GM23338 (cell line): ENCODE measurements at regions not wholly inside any gene's neighbourhood (a gene's known extent, or its start where the extent isn't known, plus 50 kb on each side); places are given as distances from the start of the nearest gene placed in this dataset.

Experiments used
- ATAC-seq: fragments of 200-7000 bp; cut with Tn5 transposase; 3 replicates; pipeline ENCODE4 v1.9.1; 2020
- DNase-seq: peaks from one replicate; pipeline ENCODE4 v3.0.0-alpha.2; 2015; ENCODE audit warnings: low spot score
- H2AFZ ChIP-seq: fragments of 200-600 bp; sonication (generic); 2 replicates; pipeline ENCODE4 v1.8.0; 2016; ENCODE audit warnings: antibody characterized with exemption, mild to moderate bottlenecking, moderate library complexity
- H3F3A ChIP-seq: fragments of 200-600 bp; sonication (generic); replicated peaks from 2 replicates; pipeline ENCODE4 v1.8.0; 2017; ENCODE audit warnings: antibody characterized with exemption, mixed run types, low read depth
- H3K27ac ChIP-seq: fragments of 200-600 bp; sonication (generic); 2 replicates; pipeline ENCODE4 v1.6.1; 2016; ENCODE audit warnings: low read depth
- H3K27me3 ChIP-seq: fragments of 200-600 bp; sonication (generic); 2 replicates; pipeline ENCODE4 v1.8.0; 2016; ENCODE audit warnings: mild to moderate bottlenecking, mixed run types, moderate library complexity; ENCODE audit not compliant: insufficient read depth
- H3K36me3 ChIP-seq: fragments of 200-600 bp; sonication (generic); 2 replicates; pipeline ENCODE4 v1.8.0; 2016; ENCODE audit warnings: mild to moderate bottlenecking; ENCODE audit not compliant: insufficient read depth
- H3K4me1 ChIP-seq: fragments of 200-600 bp; sonication (generic); 2 replicates; pipeline ENCODE4 v1.8.0; 2016; ENCODE audit warnings: mild to moderate bottlenecking, moderate library complexity; ENCODE audit not compliant: insufficient read depth
- H3K4me2 ChIP-seq: fragments of 200-600 bp; sonication (generic); 2 replicates; pipeline ENCODE4 v1.7.1; 2017; ENCODE audit warnings: mixed run types
- H3K4me3 ChIP-seq: fragments of 200-600 bp; sonication (generic); 2 replicates; pipeline ENCODE4 v1.6.1; 2016; ENCODE audit warnings: mixed run types
- H3K79me2 ChIP-seq: fragments of 200-600 bp; sonication (generic); replicated peaks from 2 replicates; pipeline ENCODE4 v1.8.0; 2017; ENCODE audit warnings: mild to moderate bottlenecking; ENCODE audit not compliant: insufficient read depth
- H3K9me2 ChIP-seq: fragments of 200-600 bp; sonication (generic); 2 replicates; pipeline ENCODE4 v1.8.0; 2017; ENCODE audit not compliant: insufficient read depth
- H4K20me1 ChIP-seq: fragments of 200-600 bp; sonication (generic); replicated peaks from 2 replicates; pipeline ENCODE4 v1.8.0; 2017; ENCODE audit warnings: mild to moderate bottlenecking; ENCODE audit not compliant: insufficient read depth
- H3K27ac Mint-ChIP-seq: 2 replicates; pipeline ENCODE4 v1.8.0; 2020; ENCODE audit warnings: inconsistent platforms, mild to moderate bottlenecking, moderate library complexity, mixed read lengths
- H3K27me3 Mint-ChIP-seq: 3 replicates; pipeline ENCODE4 v1.8.0; 2022; ENCODE audit warnings: low read depth, mild to moderate bottlenecking, moderate library complexity, mixed read lengths, inconsistent platforms; ENCODE audit not compliant: insufficient read depth, poor library complexity
- H3K36me3 Mint-ChIP-seq: 3 replicates; pipeline ENCODE4 v1.8.0; 2021; ENCODE audit warnings: low read depth, mild to moderate bottlenecking, inconsistent platforms, moderate library complexity, mixed read lengths
- H3K4me1 Mint-ChIP-seq: 3 replicates; pipeline ENCODE4 v1.8.0; 2020; ENCODE audit warnings: mild to moderate bottlenecking, inconsistent platforms, mixed read lengths
- H3K4me3 Mint-ChIP-seq: 3 replicates; pipeline ENCODE4 v1.8.0; 2021; ENCODE audit warnings: moderate library complexity, mild to moderate bottlenecking, inconsistent platforms, mixed read lengths
- H3K9me3 Mint-ChIP-seq: 3 replicates; pipeline ENCODE4 v1.8.0; 2020; ENCODE audit warnings: moderate library complexity, mild to moderate bottlenecking, inconsistent platforms, mixed read lengths
- CREB1 ChIP-seq: fragments of 250-450 bp; sonication (Bioruptor Pico); IDR thresholded peaks from 2 replicates; pipeline ENCODE4 v1.5.0; 2020; ENCODE audit warnings: low read depth, mild to moderate bottlenecking, moderate library complexity
- CTCF ChIP-seq, 2 experiments: fragments of 200-600 bp in 1 of 2; sonication (generic) in 1 of 2; conservative IDR thresholded peaks; 2 replicates each; pipeline versions ENCODE4 v1.5.1 to v1.6.1; 2016 to 2017; ENCODE audit warnings: antibody characterized with exemption in 2 of 2, low read depth in 2 of 2, mild to moderate bottlenecking in 2 of 2, moderate library complexity in 1 of 2
- ETS1 ChIP-seq: IDR thresholded peaks from 2 replicates; pipeline ENCODE4 v1.6.1; 2016; ENCODE audit warnings: antibody characterized with exemption
- EZH2 ChIP-seq: fragments of 200-600 bp; sonication (generic); IDR thresholded peaks from one replicate; pipeline ENCODE4 v1.8.0; 2017; ENCODE audit warnings: antibody characterized with exemption, mild to moderate bottlenecking, low read depth; ENCODE audit not compliant: unreplicated experiment
- EZH2phosphoT487 ChIP-seq: fragments of 200-600 bp; sonication (generic); IDR thresholded peaks from one replicate; pipeline ENCODE4 v1.8.1; 2018; ENCODE audit warnings: antibody characterized with exemption; ENCODE audit not compliant: unreplicated experiment
- JUNB ChIP-seq: IDR thresholded peaks from one replicate; pipeline ENCODE4 v1.6.1; 2016; ENCODE audit warnings: antibody characterized with exemption; ENCODE audit not compliant: unreplicated experiment
- NANOG ChIP-seq: IDR thresholded peaks from 2 replicates; pipeline ENCODE4 v1.6.1; 2016; ENCODE audit warnings: antibody characterized with exemption, borderline replicate concordance
- POLR2AphosphoS5 ChIP-seq: IDR thresholded peaks from 2 replicates; pipeline ENCODE4 v1.6.1; 2016; ENCODE audit warnings: antibody characterized with exemption, low read depth
- REST ChIP-seq: IDR thresholded peaks from one replicate; pipeline ENCODE4 v1.6.1; 2018; ENCODE audit warnings: antibody characterized with exemption; ENCODE audit not compliant: unreplicated experiment
- STAT1 ChIP-seq: IDR thresholded peaks from one replicate; pipeline ENCODE4 v1.6.1; 2016; ENCODE audit warnings: antibody characterized with exemption; ENCODE audit not compliant: unreplicated experiment
- ZNF114 ChIP-seq: fragments of 250-450 bp; sonication (Bioruptor Pico); IDR thresholded peaks from 2 replicates; pipeline ENCODE4 v1.5.0; 2020; ENCODE audit warnings: mild to moderate bottlenecking, moderate library complexity
- ZNF331 ChIP-seq: fragments of 250-450 bp; sonication (Bioruptor Pico); IDR thresholded peaks from 2 replicates; pipeline ENCODE4 v1.5.0; 2020; ENCODE audit warnings: low read depth, mild to moderate bottlenecking, moderate library complexity
- ZNF462 ChIP-seq: fragments of 250-450 bp; sonication (Bioruptor Pico); IDR thresholded peaks from 2 replicates; pipeline ENCODE4 v1.5.0; 2020; ENCODE audit warnings: mild to moderate bottlenecking, moderate library complexity

GRCh38 chr20:60126975-60127374 is 168.8 kb downstream of the CDH26 start (continued):
- no peak for TF ChIP-seq JUNB

GRCh38 chr20:60131375-60131774 is 173.2 kb downstream of the CDH26 start:
- no peak for ATAC-seq
- H2AFZ ChIP-seq: no peak overlapping the region
- no peaks in the 10 kb centered on the region for H3K27me3 ChIP-seq
- no peak overlapping the region for H3K4me3 ChIP-seq
- no peak overlapping the region for H3K27ac Mint-ChIP-seq
- H3K4me3 Mint-ChIP-seq: no peak overlapping the region
- H3K9me3 Mint-ChIP-seq: no peaks in the 10 kb centered on the region
- H3K79me2 ChIP-seq: no peaks in the 10 kb centered on the region
- TF ChIP-seq ZNF462 (CRISPR knock-in tag) (no peak), CTCF (conservative IDR thresholded peaks at IDR 0.05; ENCODE audit: low read depth in 2 of 2) (no peak), REST (no peak), EZH2phosphoT487 (no peak), POLR2AphosphoS5 (no peak), ZNF114 (CRISPR knock-in tag) (no peak), ETS1 (no peak), STAT1 (no peak), EZH2 (no peak), CREB1 (CRISPR knock-in tag) (no peak), NANOG (no peak), ZNF331 (CRISPR knock-in tag) (no peak), JUNB (no peak)
- peaks cover 3% of the 10 kb centered on the region for H3K27me3 Mint-ChIP-seq
- H3K36me3 Mint-ChIP-seq: no peaks in the 10 kb centered on the region
- no peaks in the 10 kb centered on the region for H3K9me2 ChIP-seq
- no peaks in the 10 kb centered on the region for H3F3A ChIP-seq
- no peak overlapping the region for H3K27ac ChIP-seq
- no peaks in the 10 kb centered on the region; the same call in 2 of the 3 replicates for H3K4me1 Mint-ChIP-seq
- H3K36me3 ChIP-seq: no peaks in the 10 kb centered on the region
- H3K4me1 ChIP-seq: no peaks in the 10 kb centered on the region
- no peak for DNase-seq
- no peaks in the 10 kb centered on the region for H4K20me1 ChIP-seq
- H3K4me2 ChIP-seq: no peak overlapping the region
